GM23248 (cell line): ENCODE measurements at regions not wholly inside any gene's neighbourhood (a gene's known extent, or its start where the extent isn't known, plus 50 kb on each side); places are given as distances from the start of the nearest gene placed in this dataset.

Experiments used
- EZH2 ChIP-seq: fragments of 200-600 bp; sonication (generic); IDR thresholded peaks from 2 replicates; pipeline ENCODE4 v1.6.1; 2018; ENCODE audit warnings: antibody characterized with exemption, mild to moderate bottlenecking; ENCODE audit not compliant: insufficient read depth, poor library complexity, severe bottlenecking
- EZH2phosphoT487 ChIP-seq: fragments of 200-600 bp; sonication (generic); IDR thresholded peaks from 2 replicates; pipeline ENCODE4 v1.6.1; 2018; ENCODE audit warnings: antibody characterized with exemption, moderate library complexity, mild to moderate bottlenecking, low read depth; ENCODE audit not compliant: insufficient read depth

- TF ChIP-seq EZH2 (no peak), EZH2phosphoT487 (no peak)
Measured at GRCh38 chr15:100783291-100783690, 96.3 kb upstream of the ALDH1A3 start.
